Naive thymus-derived CD4-positive, alpha-beta T cell (primary cell): ENCODE measurements at regions not wholly inside any gene's neighbourhood (a gene's known extent, or its start where the extent isn't known, plus 50 kb on each side); places are given as distances from the start of the nearest gene placed in this dataset.

Experiments
- ATAC-seq: fragments of 150-1000 bp; cut with Tn5 transposase; 2 replicates; pipeline ENCODE4 v1.10.0; 2021; ENCODE audit warnings: mild to moderate bottlenecking, moderate library complexity
- CTCF ChIA-PET: fragments of 350-600 bp; sonication (Branson Sonifier 250); formaldehyde crosslinking; loops from one replicate; lab custom pipeline; 2021; ENCODE audit warnings: antibody characterized with exemption; lab: Charles Lee
- POLR2A ChIA-PET: fragments of 350-600 bp; sonication (Branson Sonifier 250); formaldehyde crosslinking; loops from one replicate; lab custom pipeline; 2021; ENCODE audit warnings: antibody characterized with exemption, inconsistent platforms; lab: Charles Lee
- DNase-seq, 9 donors: peaks; one replicate each; pipeline versions ENCODE4 v3.0.0 to v3.0.0-alpha.2; 2020 to 2022; ENCODE audit warnings: mixed read lengths in 1 of 9
- H3K27ac ChIP-seq: one replicate; pipeline ENCODE4 v1.7.0; 2013; ENCODE audit warnings: mild to moderate bottlenecking, low read depth, low read length, moderate library complexity
- H3K27me3 ChIP-seq, 2 donors: one replicate each; pipeline ENCODE4 v1.7.0; 2013; ENCODE audit warnings: low read length in 2 of 2, mild to moderate bottlenecking in 2 of 2, moderate library complexity in 2 of 2; ENCODE audit not compliant: control insufficient read depth in 2 of 2, insufficient read depth in 2 of 2
- H3K36me3 ChIP-seq, 3 experiments: 1 replicate in 2 of 3; 2 replicates in 1 of 3; pipeline ENCODE4 v1.7.0; 2013; ENCODE audit warnings: low read length in 3 of 3, mild to moderate bottlenecking in 3 of 3, moderate library complexity in 1 of 3; ENCODE audit not compliant: insufficient read depth in 3 of 3, control insufficient read depth in 2 of 3
- H3K4me1 ChIP-seq, 2 donors: one replicate each; pipeline ENCODE4 v1.7.0; 2013; ENCODE audit warnings: low read length in 2 of 2, mild to moderate bottlenecking in 2 of 2, moderate library complexity in 1 of 2; ENCODE audit not compliant: control insufficient read depth in 2 of 2, insufficient read depth in 2 of 2
- H3K4me3 ChIP-seq: 2 replicates; pipeline ENCODE4 v1.7.0; 2013; ENCODE audit warnings: mild to moderate bottlenecking, low read length
- H3K9me3 ChIP-seq, 3 experiments: 1 replicate in 2 of 3; 2 replicates in 1 of 3; pipeline ENCODE4 v1.7.0; 2013; ENCODE audit warnings: low read length in 3 of 3; ENCODE audit not compliant: control insufficient read depth in 2 of 3
- H3K27ac Mint-ChIP-seq, 9 donors: one replicate each; pipeline ENCODE4 v1.8.0; 2020 to 2022; ENCODE audit warnings: mixed read lengths in 9 of 9, mild to moderate bottlenecking in 8 of 9, moderate library complexity in 5 of 9, inconsistent platforms in 2 of 9
- H3K27me3 Mint-ChIP-seq, 5 donors: one replicate each; pipeline ENCODE4 v1.8.0; 2021 to 2022; ENCODE audit warnings: mixed read lengths in 5 of 5, mild to moderate bottlenecking in 1 of 5
- H3K36me3 Mint-ChIP-seq, 5 donors: one replicate each; pipeline ENCODE4 v1.8.0; 2020 to 2022; ENCODE audit warnings: mixed read lengths in 5 of 5, mild to moderate bottlenecking in 3 of 5, inconsistent platforms in 1 of 5
- H3K4me1 Mint-ChIP-seq, 7 donors: one replicate each; pipeline ENCODE4 v1.8.0; 2020 to 2022; ENCODE audit warnings: mixed read lengths in 7 of 7, mild to moderate bottlenecking in 3 of 7, inconsistent platforms in 1 of 7
- H3K4me3 Mint-ChIP-seq, 10 donors: one replicate each; pipeline ENCODE4 v1.8.0; 2020 to 2022; ENCODE audit warnings: mild to moderate bottlenecking in 10 of 10, mixed read lengths in 10 of 10, moderate library complexity in 6 of 10, inconsistent platforms in 2 of 10
- H3K9me3 Mint-ChIP-seq, 11 donors: one replicate each; pipeline ENCODE4 v1.8.0; 2020 to 2022; ENCODE audit warnings: mixed read lengths in 11 of 11, mild to moderate bottlenecking in 4 of 11, inconsistent platforms in 1 of 11, moderate library complexity in 1 of 11
- intact Hi-C, 2 donors: fragments of 100-400 bp; cut with micrococcal nuclease; formaldehyde crosslinking; loops; one replicate each; pipeline ENCODE4 v1.15.1; 2023

GRCh38 chrX:143800150-143800549 is 79.6 kb upstream of the SPANXN2 start:
- POLR2A ChIA-PET = no interaction called here
- H3K27me3 Mint-ChIP-seq = no peaks in the 10 kb centered on the region

GRCh38 chrX:143788265-143788664 is 67.7 kb upstream of the SPANXN2 start:
- H3K27me3 Mint-ChIP-seq = no peaks in the 10 kb centered on the region
- H3K4me3 ChIP-seq = no peak overlapping the region
- no peaks in the 10 kb centered on the region for H3K4me1 ChIP-seq
- no peaks in the 10 kb centered on the region for H3K36me3 Mint-ChIP-seq
- intact Hi-C loops = no loop called here
- no peak overlapping the region for H3K4me3 Mint-ChIP-seq
- peaks cover 0 to 9% (median 3%) of the 10 kb centered on the region in 11 donors for H3K9me3 Mint-ChIP-seq
- no peak overlapping the region for H3K27ac Mint-ChIP-seq
- no peak for ATAC-seq
- H3K36me3 ChIP-seq = no peaks in the 10 kb centered on the region
- H3K27me3 ChIP-seq = no peaks in the 10 kb centered on the region
- H3K9me3 ChIP-seq = no peaks in the 10 kb centered on the region
- H3K4me1 Mint-ChIP-seq = no peaks in the 10 kb centered on the region
- ChIA-PET POLR2A (no interaction called here), CTCF (no interaction called here)
- DNase-seq = no peak
- H3K27ac ChIP-seq = no peak overlapping the region

More at GRCh38 chrX:143800150-143800549, 79.6 kb upstream of the SPANXN2 start:
- no peaks in the 10 kb centered on the region for H3K36me3 Mint-ChIP-seq
- peaks cover 0 to 11% (median 2%) of the 10 kb centered on the region in 11 donors for H3K9me3 Mint-ChIP-seq
- Histone ChIP-seq H3K9me3 (no peaks in the 10 kb centered on the region), H3K36me3 (no peaks in the 10 kb centered on the region), H3K27ac (no peak overlapping the region), H3K4me3 (no peak overlapping the region), H3K27me3 (no peaks in the 10 kb centered on the region), H3K4me1 (no peaks in the 10 kb centered on the region)
- intact Hi-C loops = no loop called here
- ATAC-seq = no peak
- CTCF ChIA-PET = no interaction called here
- no peak overlapping the region for H3K4me3 Mint-ChIP-seq
- H3K27ac Mint-ChIP-seq = no peak overlapping the region
- H3K4me1 Mint-ChIP-seq = no peaks in the 10 kb centered on the region
- no peak for DNase-seq

DNA sequence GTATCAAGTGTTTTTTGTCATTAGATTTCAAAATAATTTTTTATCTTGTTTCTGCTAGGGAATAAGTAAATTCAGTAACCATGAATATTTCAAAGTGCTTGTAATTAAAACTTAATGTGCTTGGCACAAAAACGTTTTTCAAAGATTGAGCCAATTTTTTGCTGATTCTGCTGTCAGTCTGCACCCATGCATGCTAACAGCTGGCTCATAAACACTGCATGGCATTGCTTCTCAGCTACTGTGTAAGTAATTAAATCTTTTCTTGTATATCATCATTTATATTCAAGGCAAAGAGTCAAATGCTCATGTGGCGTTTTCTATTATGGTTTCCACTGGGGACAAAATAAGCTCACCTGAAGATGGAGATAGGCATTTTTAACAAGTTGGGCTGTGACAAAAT is 66.8 kb upstream of the SPANXN2 start:
- Mint-ChIP-seq H3K36me3 (no peaks in the 10 kb centered on the region), H3K27me3 (no peaks in the 10 kb centered on the region), H3K4me3 (no peak overlapping the region), H3K9me3 (peaks cover 0 to 8% (median 2%) of the 10 kb centered on the region in 11 donors), H3K27ac (no peak overlapping the region), H3K4me1 (no peaks in the 10 kb centered on the region)
- H3K9me3 ChIP-seq = no peaks in the 10 kb centered on the region
- POLR2A ChIA-PET = no interaction called here
- H3K4me3 ChIP-seq = no peak overlapping the region
- CTCF ChIA-PET = no interaction called here
- no peak for DNase-seq
- no peaks in the 10 kb centered on the region for H3K36me3 ChIP-seq
- no peak for ATAC-seq
- intact Hi-C loops = no loop called here
- H3K27me3 ChIP-seq = no peaks in the 10 kb centered on the region
- H3K27ac ChIP-seq = no peak overlapping the region
- H3K4me1 ChIP-seq = no peaks in the 10 kb centered on the region

- no peaks in the 10 kb centered on the region for H3K4me1 Mint-ChIP-seq
- H3K36me3 Mint-ChIP-seq = no peaks in the 10 kb centered on the region
- H3K4me3 Mint-ChIP-seq = no peak overlapping the region
- Histone ChIP-seq H3K4me3 (no peak overlapping the region), H3K27ac (no peak overlapping the region), H3K9me3 (no peaks in the 10 kb centered on the region), H3K4me1 (no peaks in the 10 kb centered on the region), H3K27me3 (no peaks in the 10 kb centered on the region), H3K36me3 (no peaks in the 10 kb centered on the region)
- no peak overlapping the region for H3K27ac Mint-ChIP-seq
- POLR2A ChIA-PET = no interaction called here
- CTCF ChIA-PET = interaction anchor here (0.6 kb wide), 1 partner anchor 398 kb away, joined by 3 read pairs; no protein-coding TSS in a partner anchor
- DNase-seq (no peak), ATAC-seq (no peak)
- H3K9me3 Mint-ChIP-seq = peaks cover 0 to 7% (median 0%) of the 10 kb centered on the region in 11 donors
- no peaks in the 10 kb centered on the region for H3K27me3 Mint-ChIP-seq
- intact Hi-C loops = no loop called here
Measured at GRCh38 chrX:143781103-143781502, 60.6 kb upstream of the SPANXN2 start.
